ENCODE measurements at regions not wholly inside any gene's neighbourhood (a gene's known extent, or its start where the extent isn't known, plus 50 kb on each side); places are given as distances from the start of the nearest gene placed in this dataset.

DNA sequence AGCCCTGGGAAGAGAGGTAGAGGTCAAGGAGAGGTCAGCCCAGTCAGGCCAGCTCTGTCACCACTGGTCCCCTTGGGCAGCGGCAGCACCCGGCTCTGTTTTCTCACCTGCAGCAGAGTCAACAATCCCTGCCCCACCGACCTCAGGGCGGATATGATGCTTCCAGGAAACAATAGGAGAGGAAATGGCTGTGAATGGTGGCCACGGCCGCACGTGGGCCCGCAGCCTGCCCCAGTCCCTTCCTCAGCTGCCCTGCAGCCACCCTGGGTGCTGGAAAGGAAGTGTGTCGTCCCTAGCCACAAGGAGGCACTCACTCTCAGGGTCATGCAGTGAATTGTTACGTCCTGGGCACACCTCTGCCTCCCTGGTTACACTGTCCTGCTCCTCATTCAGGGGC is 92.5 kb upstream of the ENPP6 start:
- DNase-seq (ENCODE audit: low read depth): peak; percentile 8

DNA sequence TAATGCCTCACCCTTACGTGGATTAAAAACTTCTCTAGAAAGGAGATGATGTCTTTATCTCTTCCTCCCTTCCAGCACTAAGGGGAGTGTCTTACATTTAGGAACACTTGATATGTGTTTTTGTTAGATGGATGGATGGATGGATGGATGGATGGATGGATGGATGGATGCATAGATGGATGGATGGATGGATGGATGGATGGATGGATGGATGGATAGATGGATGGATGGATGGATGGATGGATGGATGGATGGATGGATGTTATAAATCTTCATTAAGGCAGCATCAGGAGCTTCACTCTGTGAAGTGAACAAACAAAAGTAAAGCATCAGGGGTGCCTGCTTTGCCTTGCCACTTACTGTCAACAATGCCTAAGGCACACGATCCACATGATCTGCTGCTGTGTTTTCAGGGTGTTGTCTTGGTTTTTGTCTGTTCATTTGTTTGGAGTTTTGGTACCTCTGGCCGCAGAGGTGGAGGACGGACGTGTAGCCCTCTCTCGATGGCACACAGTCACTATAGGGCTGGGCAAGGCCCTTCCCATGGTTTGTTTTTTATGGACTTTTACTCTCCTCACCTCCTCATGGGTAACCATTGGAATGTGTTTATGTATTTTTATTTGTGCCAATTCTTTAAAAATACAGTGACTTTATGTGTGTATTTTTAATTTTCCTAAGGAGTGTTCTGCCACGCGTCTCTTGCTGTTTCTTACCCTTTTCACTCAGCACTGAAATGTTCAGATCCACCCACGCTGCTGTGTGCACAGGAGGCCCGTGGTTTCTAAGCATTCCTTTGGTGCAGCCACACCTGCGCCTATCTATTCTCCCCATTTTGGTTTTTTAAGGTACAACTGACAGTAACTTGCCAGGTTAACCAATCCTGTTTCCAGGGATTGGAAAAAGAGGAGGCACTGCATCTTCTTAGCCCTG is 91.8 kb upstream of the ENPP6 start:
- DNase-seq (ENCODE audit: low read depth): no peak

DNA sequence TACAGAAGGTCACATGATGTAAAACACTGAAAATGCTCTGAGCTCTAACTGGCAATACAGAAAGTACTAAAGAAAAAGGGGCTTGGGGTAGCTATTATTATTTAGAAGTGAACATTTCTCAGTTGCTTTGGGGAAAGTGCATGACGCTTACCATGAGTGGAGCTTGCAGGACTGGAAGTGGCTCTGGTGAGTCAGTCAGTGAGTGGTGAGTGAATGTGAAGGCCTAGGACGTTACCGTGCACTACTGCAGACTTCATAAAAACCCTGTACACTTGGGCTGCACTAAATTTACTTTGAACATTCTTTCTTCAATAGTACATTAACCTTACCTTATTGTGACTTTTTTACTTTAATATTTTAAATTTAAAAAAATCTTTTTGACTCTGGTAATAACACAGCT is 89.3 kb upstream of the ENPP6 start:
- DNase-seq (ENCODE audit: low read depth): no peak

DNA sequence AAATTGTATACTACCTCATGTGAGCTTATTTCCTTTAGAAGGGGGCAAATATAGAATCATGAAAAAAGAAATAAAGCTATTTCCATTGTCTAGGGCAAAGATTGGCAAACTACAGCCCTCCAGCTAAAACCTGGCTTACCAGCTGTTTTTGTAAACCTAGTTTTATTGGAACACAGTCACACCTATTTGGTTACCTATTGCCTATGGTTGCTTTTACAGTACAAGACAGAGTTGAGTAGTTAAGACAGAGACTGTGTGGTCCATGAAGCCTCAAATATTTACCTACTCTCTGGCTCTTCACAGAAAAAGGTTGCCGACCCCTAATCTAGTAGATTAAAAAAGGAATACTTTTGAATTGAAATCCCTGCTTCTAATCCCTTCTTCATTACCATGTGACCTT is 88.8 kb upstream of the ENPP6 start:
- no peak for DNase-seq (ENCODE audit: low read depth)

DNA sequence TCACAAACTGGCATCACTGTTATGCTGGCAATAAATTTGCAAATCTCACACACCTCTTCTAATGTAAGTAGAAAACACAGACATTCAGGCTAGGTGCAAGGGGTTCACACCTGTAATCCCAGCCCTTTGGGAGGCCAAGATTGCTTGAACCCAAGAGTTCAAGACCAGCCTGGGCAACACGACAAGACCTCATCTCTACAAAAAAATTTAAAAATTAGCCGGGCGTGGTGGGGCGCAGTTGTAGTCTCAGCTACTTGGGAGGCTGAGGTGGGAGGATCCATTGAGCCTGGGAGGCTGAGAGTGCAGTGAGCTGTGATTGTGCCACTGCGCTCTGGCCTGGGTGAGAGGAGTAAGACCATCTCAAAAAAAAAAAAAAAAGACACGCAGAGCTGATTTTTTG is 83.1 kb upstream of the ENPP6 start:
- DNase-seq (ENCODE audit: low read depth): no peak

DNA sequence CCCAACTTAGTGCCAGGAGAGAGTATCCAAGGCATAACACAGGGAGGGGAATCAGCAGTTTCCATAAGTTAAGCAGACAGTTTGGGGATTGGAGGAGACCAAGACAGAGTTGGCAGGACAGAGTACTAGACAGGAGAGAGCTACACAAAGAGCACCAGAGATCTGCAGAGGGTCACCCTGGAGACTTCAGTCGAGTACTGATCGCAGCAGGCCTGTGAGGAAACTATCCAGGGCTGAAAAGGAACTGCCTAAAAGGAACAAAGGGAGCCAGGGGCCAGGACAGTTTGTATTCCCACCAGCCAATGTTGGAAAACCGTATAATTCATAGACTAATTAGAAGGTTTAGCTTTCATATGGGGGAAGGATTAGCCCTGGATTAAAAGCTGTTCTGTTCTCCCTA is 80.6 kb upstream of the ENPP6 start:
- no peak for DNase-seq (ENCODE audit: low read depth)

DNA sequence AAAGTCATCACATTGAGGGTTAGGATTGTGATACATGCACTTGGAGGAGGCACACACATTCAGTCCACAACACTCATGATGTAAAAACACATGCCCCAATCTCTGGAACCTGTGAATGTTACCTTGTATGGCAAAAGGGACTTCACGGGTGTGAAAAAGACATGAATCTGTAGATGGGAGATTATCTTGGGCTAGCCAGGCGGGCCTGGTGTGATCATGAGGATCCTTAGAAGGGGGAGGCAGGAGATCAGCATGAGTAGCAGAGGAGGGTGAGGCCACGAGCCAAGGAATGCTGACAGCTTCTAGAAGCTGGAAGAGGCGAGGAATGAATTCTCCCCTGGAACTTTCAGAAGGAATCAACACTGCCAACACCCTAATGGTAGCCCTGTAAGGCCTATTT is 77.5 kb upstream of the ENPP6 start:
- DNase-seq (ENCODE audit: low read depth): no peak

DNA sequence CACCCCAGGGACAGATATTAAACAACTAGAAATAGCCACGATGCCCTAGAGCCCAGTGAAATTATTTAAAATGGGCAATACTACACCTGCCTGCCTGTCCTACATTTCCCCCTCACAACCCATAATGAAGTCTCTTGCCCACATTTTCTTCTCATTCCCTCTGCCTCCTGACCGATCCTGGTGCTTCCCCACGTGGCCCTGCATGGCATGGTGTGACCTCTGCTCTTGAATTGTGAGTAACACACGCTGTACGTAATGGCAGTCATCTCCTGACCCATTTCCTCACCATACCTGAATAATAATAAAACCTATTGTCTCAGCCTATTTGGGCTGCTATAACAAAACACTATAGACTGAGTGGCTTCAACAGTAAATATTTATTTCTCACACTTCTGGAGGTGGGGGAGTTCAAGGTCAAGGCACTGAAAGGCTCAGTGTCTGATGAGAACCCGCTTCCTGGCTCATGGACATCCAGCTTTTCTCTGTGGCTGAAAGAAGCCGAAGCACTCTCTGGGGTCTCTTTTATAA is 77.0 kb upstream of the ENPP6 start:
- DNase-seq (ENCODE audit: low read depth): no peak

DNA sequence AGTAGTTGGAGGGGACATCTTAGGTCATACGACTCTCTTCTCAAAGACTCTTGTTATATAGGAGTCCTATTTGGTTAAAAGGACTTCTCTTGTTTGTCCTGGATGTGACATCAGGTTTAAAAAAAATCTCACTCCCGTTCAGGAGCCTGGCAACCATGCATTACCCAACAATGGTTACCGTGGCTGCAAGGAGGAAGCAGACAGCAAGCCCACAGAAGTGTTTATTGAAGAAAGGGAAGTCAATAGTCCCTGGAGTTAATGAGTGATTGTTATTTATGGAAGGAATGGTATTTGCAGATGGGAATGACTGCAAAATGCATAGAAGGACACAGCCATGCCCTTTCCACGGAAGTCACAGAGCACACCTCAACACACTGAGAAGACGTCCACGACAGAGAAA is 75.9 kb upstream of the ENPP6 start:
- DNase-seq (ENCODE audit: low read depth): no peak

DNA sequence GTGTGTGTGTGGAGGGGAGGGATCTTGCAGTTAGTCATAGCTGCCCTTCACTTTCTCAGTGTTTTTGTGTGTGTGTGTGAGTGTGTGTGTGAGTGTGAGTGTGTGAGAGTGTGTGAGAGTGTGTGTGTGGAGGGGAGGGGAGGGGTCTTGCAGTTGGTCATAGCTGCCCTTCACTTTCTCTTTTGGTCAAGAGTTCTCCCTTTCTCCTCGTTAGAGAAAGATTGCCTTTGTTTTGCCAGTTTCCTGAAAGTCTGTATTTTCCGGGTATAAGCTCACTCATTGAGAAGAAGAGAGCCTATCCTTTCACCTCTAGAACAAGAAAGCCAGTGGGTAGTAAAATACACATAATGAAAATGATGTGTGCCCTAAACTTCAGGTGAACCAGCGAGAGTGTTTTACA is 75.2 kb upstream of the ENPP6 start:
- DNase-seq (ENCODE audit: low read depth): no peak

DNA sequence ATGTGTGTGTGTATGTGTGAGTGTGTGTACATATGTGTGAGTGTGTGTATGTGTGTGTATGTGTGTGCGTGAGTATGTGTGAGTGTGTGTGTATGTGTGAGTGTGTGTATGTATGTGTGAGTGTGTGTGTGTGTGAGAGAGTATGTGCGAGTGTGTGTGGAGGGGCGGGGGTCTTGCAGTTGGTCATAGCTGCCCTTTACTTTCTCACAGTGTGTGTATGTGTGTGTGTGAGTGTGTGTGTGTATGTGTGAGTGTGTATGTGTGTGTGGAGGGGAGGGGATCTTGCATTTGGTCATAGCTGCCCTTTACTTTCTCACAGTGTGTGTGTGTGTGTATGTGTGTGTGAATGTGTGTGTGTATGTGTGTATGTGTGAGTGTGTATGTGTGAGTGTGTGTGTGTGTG is 74.8 kb upstream of the ENPP6 start:
- DNase-seq (ENCODE audit: low read depth): no peak

DNA sequence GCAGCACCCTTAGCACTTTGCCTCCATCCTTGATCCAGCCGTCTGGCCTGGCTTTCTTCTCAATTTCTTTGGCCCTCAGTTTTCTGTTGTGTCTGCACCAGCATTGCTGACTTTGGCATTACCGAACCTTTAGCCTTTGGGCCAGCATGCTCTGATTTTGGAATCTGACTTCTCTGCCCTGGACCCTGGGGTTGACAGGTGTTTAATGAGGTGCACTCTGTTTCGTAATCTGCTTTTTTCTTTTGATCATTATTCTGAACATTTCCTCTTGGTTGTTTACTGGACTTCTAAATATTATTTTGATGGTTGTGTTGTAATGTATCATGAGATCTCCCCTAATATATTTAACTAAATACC is 71.5 kb upstream of the ENPP6 start:
- no peak for DNase-seq (ENCODE audit: low read depth)

DNA sequence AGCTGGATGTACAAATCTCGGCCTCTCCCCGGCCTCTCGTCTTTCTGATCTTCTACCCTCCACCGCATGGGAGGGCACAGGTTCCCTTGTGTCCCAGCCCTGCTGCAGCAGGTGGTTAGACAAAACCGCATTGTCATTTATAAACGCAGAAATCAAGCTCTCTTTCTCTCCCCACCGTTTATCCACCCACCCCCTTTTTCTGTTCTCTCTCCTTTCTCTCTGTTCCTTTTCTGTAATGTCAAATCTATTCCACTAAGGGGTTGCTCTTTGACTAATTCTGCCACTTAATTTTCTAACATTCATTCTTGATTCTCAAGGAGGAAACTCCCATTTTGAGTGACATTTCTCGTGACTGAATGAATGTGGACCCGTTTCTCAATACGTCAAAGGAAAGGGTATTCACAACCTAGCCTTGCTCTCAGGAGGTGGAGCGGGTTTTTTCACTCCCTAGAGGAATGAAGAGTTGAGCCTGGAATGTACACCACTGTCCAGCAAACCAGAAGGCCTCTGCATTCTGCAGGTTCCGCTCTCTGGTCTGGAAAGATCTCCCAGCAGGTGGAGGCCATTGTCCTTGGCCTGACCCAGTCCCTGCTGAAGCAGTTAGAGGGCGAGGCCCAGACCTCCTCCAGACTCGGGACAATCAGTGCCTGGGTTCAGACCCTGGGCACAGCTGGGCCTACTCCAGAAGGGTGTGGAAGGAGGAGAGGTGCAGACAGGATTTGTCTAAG is 70.9 kb upstream of the ENPP6 start:
- DNase-seq (ENCODE audit: low read depth): no peak

DNA sequence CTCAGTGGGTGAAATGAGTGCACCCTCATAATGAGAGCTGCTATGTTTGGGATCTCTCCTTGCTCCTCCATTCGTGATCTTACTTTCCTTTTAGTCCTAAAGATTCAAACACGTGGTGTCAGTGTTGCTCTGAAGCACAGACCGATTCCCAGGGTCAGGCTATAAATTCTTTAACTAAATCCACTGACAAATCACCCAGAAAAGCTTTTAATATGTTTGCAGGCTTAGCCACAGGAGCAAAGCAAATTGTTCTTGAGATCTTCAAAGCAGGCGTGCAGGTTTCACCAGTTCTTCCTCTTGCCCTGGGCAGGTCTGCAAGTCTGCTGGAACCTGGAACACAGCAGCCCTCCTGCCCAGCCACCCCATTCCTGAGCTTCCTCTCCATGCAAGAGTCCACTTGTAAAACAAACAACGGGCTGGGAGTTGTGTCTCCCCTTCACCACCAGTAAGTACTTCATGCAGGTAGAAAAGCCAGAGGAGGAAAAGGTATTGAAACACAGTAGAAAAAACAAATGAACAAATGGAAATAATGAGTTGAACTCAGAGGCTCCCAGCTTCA is 70.1 kb upstream of the ENPP6 start:
- DNase-seq (ENCODE audit: low read depth): no peak

DNA sequence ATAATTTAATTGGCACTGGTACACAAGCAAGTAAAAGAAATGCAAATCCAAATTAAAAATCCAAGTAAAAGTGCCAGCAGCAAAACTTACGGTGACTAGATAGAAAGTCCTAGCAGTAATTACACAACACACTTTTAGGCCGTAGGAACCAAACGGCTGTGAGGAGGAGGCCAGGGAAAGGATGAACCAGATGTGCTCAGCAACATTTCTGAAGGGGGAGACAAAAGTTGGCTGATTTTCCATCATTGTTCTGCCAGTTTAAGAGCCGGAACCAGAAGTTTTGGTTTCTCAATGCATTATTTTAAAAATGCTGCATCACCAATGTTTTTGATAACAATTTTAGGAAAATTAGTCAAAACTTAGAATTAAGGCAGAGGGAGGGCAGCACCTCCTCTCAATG is 68.7 kb upstream of the ENPP6 start:
- DNase-seq (ENCODE audit: low read depth): no peak

DNA sequence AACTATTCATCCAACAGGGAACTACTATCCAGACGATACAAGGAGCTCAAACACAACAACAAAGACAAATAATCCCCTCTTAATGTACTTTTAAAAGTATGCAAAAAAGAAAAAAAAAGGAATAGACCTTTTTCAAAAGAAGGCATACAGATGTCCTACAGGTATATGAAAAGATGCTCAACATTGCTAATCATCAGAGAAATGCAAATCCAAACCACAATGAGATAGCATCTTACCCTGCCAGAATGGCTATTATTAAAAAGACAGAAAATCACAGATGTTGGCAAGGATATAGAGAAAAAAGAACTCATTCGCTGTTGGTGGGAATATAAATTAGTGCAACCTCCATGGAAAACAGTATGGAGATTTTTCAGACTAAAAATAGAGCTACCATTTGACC is 67.1 kb upstream of the ENPP6 start:
- no peak for DNase-seq (ENCODE audit: low read depth)

DNA sequence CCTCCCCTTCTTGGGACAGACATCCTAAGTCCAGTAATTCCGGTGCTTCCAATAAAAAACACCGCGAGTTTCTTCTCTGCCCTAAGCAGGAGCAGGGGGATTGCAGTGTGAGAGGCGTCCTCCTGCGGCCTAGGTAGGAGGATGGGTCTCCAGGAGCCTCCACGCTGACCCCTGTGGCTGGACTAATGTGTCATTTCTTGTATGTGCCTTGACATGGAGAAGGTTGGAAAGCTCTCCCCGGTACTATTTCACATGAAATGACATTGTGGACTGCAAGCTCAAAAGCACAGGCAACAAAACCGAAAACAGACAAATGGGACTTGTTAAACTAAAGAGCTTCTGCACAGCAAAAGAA is 66.6 kb upstream of the ENPP6 start:
- no peak for DNase-seq (ENCODE audit: low read depth)

DNA sequence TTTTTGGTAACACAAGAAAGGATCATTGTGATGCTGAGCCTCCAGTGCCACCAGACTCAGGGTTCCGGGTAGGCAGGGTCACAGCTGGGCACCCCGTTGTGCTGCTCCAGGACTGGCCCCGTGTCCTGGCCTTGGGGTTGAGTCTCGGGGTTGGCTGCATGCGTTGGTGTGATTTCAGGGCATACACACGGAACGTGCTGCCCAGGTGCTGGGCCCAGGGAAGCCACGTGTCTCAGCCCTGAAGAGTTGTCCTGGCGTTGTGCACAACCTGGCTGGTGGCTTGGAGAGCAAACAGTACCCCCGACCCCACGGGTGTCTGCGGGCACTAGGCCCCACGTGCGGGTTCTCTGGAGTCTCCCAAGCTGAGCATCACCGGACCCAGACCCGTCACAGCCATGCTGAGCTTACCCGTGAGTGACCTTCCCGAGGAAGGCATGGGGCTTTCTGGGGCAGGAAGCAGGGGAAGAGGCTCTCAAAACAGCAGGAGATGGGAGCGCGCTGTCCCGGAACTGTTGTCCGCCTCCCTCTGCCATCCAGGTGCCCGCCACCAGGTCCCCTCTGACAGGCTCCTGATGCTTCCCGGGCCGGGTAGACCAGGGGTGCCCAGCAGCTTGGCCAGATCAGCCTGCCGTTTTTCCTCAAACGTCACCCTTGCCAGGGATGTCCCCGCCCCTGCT is 66.1 kb upstream of the ENPP6 start:
- no peak for DNase-seq (ENCODE audit: low read depth)

DNA sequence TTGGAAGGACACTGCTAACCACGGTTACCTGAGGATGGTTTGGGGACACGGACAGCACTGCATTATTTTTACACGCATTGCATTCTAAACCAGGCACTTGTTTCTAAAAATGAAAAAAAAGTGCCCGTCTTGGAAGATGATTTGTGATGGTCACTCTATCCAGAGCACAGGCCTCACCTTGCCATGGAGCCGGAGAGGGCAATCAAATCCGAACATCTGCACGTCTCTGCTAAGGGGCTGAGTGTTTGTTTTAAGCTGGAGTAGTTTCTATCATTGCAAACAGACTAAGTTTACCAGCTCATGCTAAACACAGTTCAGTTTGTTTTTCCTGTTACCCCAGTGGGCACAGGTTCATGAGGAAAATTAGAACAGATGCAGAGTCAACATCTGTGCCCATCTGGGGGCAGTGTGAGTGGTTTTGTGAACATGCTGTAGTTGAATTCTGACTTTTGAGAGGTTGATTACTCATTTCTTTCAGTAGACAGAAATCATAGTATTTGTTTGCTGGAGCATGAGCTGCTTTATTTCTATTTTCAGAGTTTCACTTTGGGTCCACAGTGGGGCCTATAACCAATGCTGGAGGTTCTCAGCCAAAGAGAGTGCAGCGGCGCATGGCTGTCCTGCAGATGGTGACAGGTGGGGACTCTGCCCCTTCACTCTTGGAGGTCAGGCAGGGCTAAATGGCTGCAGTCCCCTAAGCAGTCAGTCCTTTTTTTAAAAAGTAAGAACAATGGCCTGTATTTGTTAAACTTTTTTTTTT is 65.4 kb upstream of the ENPP6 start:
- DNase-seq (ENCODE audit: low read depth): no peak

DNA sequence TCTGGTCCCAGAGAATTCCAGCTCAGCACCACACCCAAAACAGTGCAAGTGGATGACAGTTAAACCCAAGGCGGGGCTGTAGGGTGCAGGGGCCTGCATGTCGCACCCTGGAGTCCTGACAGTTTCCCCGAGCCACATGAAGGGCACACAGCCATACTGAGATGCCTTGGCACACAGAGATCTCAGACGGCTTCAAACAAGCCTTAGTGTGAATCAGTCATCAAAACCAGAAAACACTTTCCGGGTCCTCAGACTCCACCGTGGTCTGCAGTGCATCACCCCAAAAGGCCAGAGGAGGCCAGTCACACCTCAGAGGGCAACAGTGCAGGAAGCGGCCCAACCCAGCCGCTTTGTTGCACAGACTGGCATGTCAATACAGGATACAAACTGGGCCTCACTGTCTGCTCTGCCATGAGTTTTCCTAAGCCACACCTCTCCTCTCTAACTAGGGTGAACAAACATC is 64.6 kb upstream of the ENPP6 start:
- no peak for DNase-seq (ENCODE audit: low read depth)

DNA sequence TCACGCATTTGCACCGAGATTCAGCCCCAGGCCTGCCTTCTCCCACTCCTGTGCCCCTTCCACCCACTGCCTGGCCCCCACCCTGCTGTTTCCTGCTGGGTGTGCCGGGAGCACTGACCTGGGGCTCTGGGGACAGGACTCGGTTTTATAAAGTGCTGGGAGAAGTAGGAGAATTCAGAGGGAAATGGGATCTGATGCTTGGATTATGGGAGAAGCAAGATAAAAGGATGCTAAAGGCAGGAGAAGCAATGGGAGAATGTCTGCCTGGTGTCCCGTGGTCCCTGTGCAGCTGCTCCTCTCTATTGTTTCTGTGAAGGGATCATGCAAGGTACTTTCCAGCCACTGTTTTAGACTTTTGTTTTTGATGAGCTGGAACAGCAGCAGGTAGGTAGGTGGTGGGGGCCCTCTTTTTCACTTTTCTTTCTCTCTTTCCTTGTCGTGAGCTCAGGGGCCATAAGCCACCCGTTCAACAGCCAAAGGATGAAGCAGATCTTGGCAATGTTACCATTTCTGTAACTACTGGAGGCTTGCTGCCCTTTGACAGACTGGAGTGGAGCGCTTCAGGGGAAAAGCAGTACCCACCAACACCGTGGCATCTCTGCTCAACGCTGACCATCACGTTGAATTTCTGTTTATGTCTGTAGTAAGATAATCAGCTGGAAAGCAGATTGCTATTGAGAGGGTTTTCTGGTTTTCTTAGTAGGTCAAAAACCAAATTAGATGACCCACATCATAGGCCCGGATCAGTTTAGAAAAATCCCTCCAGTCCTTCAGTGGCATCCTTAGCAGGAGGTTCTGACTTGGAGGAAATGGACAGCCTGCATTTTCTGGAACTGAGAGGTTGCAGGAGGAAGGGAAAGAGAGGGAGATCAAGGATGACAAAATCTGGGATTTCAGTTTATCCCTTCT is 63.8 kb upstream of the ENPP6 start:
- no peak for DNase-seq (ENCODE audit: low read depth)
